PC-3 (cell line): ENCODE measurements at regions not wholly inside any gene's neighbourhood (a gene's known extent, or its start where the extent isn't known, plus 50 kb on each side); places are given as distances from the start of the nearest gene placed in this dataset.

Experiments used
- ATAC-seq: fragments of 200-7000 bp; cut with Tn5 transposase; 2 replicates; pipeline ENCODE4 v1.9.1; 2020; ENCODE audit warnings: mild to moderate bottlenecking, moderate library complexity
- BruUV-seq: library from RNA; stranded (reverse); fragments of 400-500 nt; replicated peaks from 2 replicates; lab custom pipeline; 2021; lab: Mats Ljungman, UMichigan
- CTCF ChIA-PET: fragments of 300-600 bp; sonication (Branson Sonifier 250); formaldehyde crosslinking; loops from one replicate; lab custom pipeline; 2022; ENCODE audit warnings: antibody characterized with exemption; lab: Charles Lee
- POLR2A ChIA-PET: fragments of 300-600 bp; sonication (Branson Sonifier 250); formaldehyde crosslinking; loops from one replicate; lab custom pipeline; 2022; ENCODE audit warnings: antibody characterized with exemption; ENCODE audit not compliant: unreplicated experiment; lab: Charles Lee
- DNase-seq: peaks from one replicate; pipeline ENCODE4 v3.0.0-alpha.2; 2015
- H2AFZ ChIP-seq: fragments of 300-600 bp; sonication (generic); 2 replicates; pipeline ENCODE4 v1.6.0; 2016; ENCODE audit warnings: antibody characterized with exemption, low read length
- H3F3A ChIP-seq: fragments of 300-600 bp; sonication (generic); one replicate; pipeline ENCODE4 v1.6.0; 2017; ENCODE audit warnings: antibody characterized with exemption, low read length, control low read depth, mild to moderate bottlenecking; ENCODE audit not compliant: unreplicated experiment
- H3K27ac ChIP-seq: fragments of 300-600 bp; sonication (generic); 2 replicates; pipeline ENCODE4 v1.5.1; 2016; ENCODE audit warnings: mild to moderate bottlenecking, low read length
- H3K27me3 ChIP-seq: fragments of 300-600 bp; sonication (generic); 2 replicates; pipeline ENCODE4 v1.6.1; 2016; ENCODE audit warnings: low read length, mixed read lengths
- H3K36me3 ChIP-seq: fragments of 300-600 bp; sonication (generic); 2 replicates; pipeline ENCODE4 v1.6.1; 2016; ENCODE audit warnings: low read depth, mixed run types, low read length, mixed read lengths
- H3K4me1 ChIP-seq: fragments of 300-600 bp; sonication (generic); 2 replicates; pipeline ENCODE4 v1.5.1; 2016; ENCODE audit warnings: low read length; ENCODE audit not compliant: insufficient read depth
- H3K4me2 ChIP-seq: fragments of 300-600 bp; sonication (generic); 2 replicates; pipeline ENCODE4 v1.6.0; 2016; ENCODE audit warnings: low read length
- H3K4me3 ChIP-seq: fragments of 300-600 bp; sonication (generic); 2 replicates; pipeline ENCODE4 v1.5.1; 2016; ENCODE audit warnings: mild to moderate bottlenecking, low read length, mixed read lengths
- H3K79me2 ChIP-seq: fragments of 300-600 bp; sonication (generic); 2 replicates; pipeline ENCODE4 v1.6.1; 2017; ENCODE audit warnings: low read length, mixed read lengths
- H3K9ac ChIP-seq: fragments of 300-600 bp; sonication (generic); 2 replicates; pipeline ENCODE4 v1.6.0; 2016; ENCODE audit warnings: mild to moderate bottlenecking, low read length
- H3K9me2 ChIP-seq: fragments of 300-600 bp; sonication (generic); replicated peaks from 2 replicates; pipeline ENCODE4 v1.6.1; 2016; ENCODE audit warnings: mixed run types, low read length, mixed read lengths
- H3K9me3 ChIP-seq: fragments of 300-600 bp; sonication (generic); 2 replicates; pipeline ENCODE4 v1.6.1; 2016; ENCODE audit warnings: low read length, mixed read lengths
- H4K20me1 ChIP-seq: fragments of 300-600 bp; sonication (generic); 2 replicates; pipeline ENCODE4 v1.6.1; 2016; ENCODE audit warnings: low read length, mixed read lengths
- CTCF ChIP-seq: fragments of 300-600 bp; sonication (generic); conservative IDR thresholded peaks from 2 replicates; pipeline ENCODE4 v1.5.1; 2017; ENCODE audit warnings: antibody characterized with exemption, low read depth, mild to moderate bottlenecking, low read length
- EZH2 ChIP-seq: fragments of 300-600 bp; sonication (generic); IDR thresholded peaks from one replicate; pipeline ENCODE4 v1.6.1; 2017; ENCODE audit warnings: antibody characterized with exemption, mild to moderate bottlenecking, low read length; ENCODE audit not compliant: unreplicated experiment
- EZH2phosphoT487 ChIP-seq: fragments of 300-600 bp; sonication (generic); IDR thresholded peaks from 2 replicates; pipeline ENCODE4 v1.6.1; 2018; ENCODE audit warnings: mild to moderate bottlenecking, antibody characterized with exemption, low read length, borderline replicate concordance
- intact Hi-C: fragments of 100-400 bp; cut with micrococcal nuclease; formaldehyde crosslinking; loops from 2 replicates; pipeline ENCODE4 v1.9.0; 2023

- H3K9ac ChIP-seq: no peak overlapping the region
- H2AFZ ChIP-seq: no peak overlapping the region
- POLR2A ChIA-PET: no interaction called here
- no peak overlapping the region for H3K4me2 ChIP-seq
- no peak for DNase-seq
- no peaks in the 10 kb centered on the region for H4K20me1 ChIP-seq
- no peaks in the 10 kb centered on the region for H3K79me2 ChIP-seq
- H3K36me3 ChIP-seq: no peaks in the 10 kb centered on the region
- H3K4me1 ChIP-seq: peaks cover 10% of the 10 kb centered on the region; the same call in 1 of the 2 replicates
- no TSS peak for BruUV-seq
- no peak overlapping the region for H3K27ac ChIP-seq
- H3K9me2 ChIP-seq: 0 out of 2 replicates have a peak, but pooled peaks cover 3% of the 10 kb centered on the region
- TF ChIP-seq EZH2: no peak
- TF ChIP-seq CTCF: no peak
- TF ChIP-seq EZH2phosphoT487: no peak
- H3K9me3 ChIP-seq: no peaks in the 10 kb centered on the region
- CTCF ChIA-PET: no interaction called here
- intact Hi-C loops: no loop called here
- no peak overlapping the region for H3K4me3 ChIP-seq
- no peaks in the 10 kb centered on the region for H3K27me3 ChIP-seq
- H3F3A ChIP-seq: no peaks in the 10 kb centered on the region
- ATAC-seq: no peak
Observed at GRCh38 chr5:102660111-102660510, 95.0 kb upstream of the PAM start.

- Histone ChIP-seq H3K79me2 (no peaks in the 10 kb centered on the region), H3F3A (no peaks in the 10 kb centered on the region), H3K4me3 (no peak overlapping the region), H3K36me3 (no peaks in the 10 kb centered on the region), H3K4me2 (0 out of 2 replicates have a peak overlapping the region, but pooled peaks have one; percentile 0), H3K27ac (no peak overlapping the region), H3K9me2 (peaks cover 8% of the 10 kb centered on the region; the same call in 1 of the 2 replicates), H3K9me3 (no peaks in the 10 kb centered on the region), H2AFZ (no peak overlapping the region), H4K20me1 (no peaks in the 10 kb centered on the region), H3K27me3 (no peaks in the 10 kb centered on the region), H3K9ac (no peak overlapping the region), H3K4me1 (peaks cover 18% of the 10 kb centered on the region)
- CTCF ChIA-PET: no interaction called here
- BruUV-seq: no TSS peak
- intact Hi-C loops: no loop called here
- DNase-seq (peak; percentile 51), ATAC-seq (peak; percentile 35)
- no peak for TF ChIP-seq EZH2phosphoT487
- no peak for TF ChIP-seq CTCF
- no peak for TF ChIP-seq EZH2
- POLR2A ChIA-PET: interaction anchor here (0.7 kb wide), 1 partner anchor 12 kb away, joined by 3 read pairs; no protein-coding TSS in a partner anchor
Observed at GRCh38 chr5:102663749-102664530, 91.2 kb upstream of the PAM start.
